Chondrocyte (in vitro differentiated cells): ENCODE measurements at regions not wholly inside any gene's neighbourhood (a gene's known extent, or its start where the extent isn't known, plus 50 kb on each side); places are given as distances from the start of the nearest gene placed in this dataset.
"Not testable (repeated sequence)": the region's sequence is repeated elsewhere in the genome, so short reads cannot be mapped to it uniquely, and the experiment has no call there.

Source experiments
- DNase-seq: peaks from one replicate; pipeline ENCODE4 v3.0.0; 2021; ENCODE audit warnings: mixed read lengths, low spot score
- H3K27ac Mint-ChIP-seq: one replicate; pipeline ENCODE4 v1.8.0; 2021; ENCODE audit warnings: mild to moderate bottlenecking, moderate library complexity, mixed read lengths; ENCODE audit not compliant: unreplicated experiment
- H3K27me3 Mint-ChIP-seq: 2 replicates; pipeline ENCODE4 v1.8.0; 2021; ENCODE audit warnings: low read depth, mixed read lengths
- H3K36me3 Mint-ChIP-seq: 2 replicates; pipeline ENCODE4 v1.8.0; 2021; ENCODE audit warnings: low read depth, mixed read lengths
- H3K4me1 Mint-ChIP-seq: 2 replicates; pipeline ENCODE4 v1.8.0; 2021; ENCODE audit warnings: low read depth, mild to moderate bottlenecking, mixed read lengths
- H3K4me3 Mint-ChIP-seq: one replicate; pipeline ENCODE4 v1.8.0; 2021; ENCODE audit warnings: mild to moderate bottlenecking, moderate library complexity, mixed read lengths; ENCODE audit not compliant: unreplicated experiment
- H3K9me3 Mint-ChIP-seq: 2 replicates; pipeline ENCODE4 v1.8.0; 2021; ENCODE audit warnings: low read depth, mixed read lengths
- TF ChIP-seq, protein P1 (sequence below): fragments of 200-600 bp; sonication (generic); IDR thresholded peaks from 2 replicates; pipeline ENCODE4 v1.5.0; 2021; ENCODE audit warnings: antibody characterized with exemption, mild to moderate bottlenecking, moderate library complexity

GRCh38 chr5:2810644-2811043, 59.2 kb upstream of the IRX2 start:
- Mint-ChIP-seq H3K4me1 (no peaks in the 10 kb centered on the region), H3K36me3 (no peaks in the 10 kb centered on the region), H3K27me3 (no peaks in the 10 kb centered on the region), H3K9me3 (no peaks in the 10 kb centered on the region), H3K27ac (no peak overlapping the region), H3K4me3 (no peak overlapping the region)
- TF ChIP-seq, protein P1, sequence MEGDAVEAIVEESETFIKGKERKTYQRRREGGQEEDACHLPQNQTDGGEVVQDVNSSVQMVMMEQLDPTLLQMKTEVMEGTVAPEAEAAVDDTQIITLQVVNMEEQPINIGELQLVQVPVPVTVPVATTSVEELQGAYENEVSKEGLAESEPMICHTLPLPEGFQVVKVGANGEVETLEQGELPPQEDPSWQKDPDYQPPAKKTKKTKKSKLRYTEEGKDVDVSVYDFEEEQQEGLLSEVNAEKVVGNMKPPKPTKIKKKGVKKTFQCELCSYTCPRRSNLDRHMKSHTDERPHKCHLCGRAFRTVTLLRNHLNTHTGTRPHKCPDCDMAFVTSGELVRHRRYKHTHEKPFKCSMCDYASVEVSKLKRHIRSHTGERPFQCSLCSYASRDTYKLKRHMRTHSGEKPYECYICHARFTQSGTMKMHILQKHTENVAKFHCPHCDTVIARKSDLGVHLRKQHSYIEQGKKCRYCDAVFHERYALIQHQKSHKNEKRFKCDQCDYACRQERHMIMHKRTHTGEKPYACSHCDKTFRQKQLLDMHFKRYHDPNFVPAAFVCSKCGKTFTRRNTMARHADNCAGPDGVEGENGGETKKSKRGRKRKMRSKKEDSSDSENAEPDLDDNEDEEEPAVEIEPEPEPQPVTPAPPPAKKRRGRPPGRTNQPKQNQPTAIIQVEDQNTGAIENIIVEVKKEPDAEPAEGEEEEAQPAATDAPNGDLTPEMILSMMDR, result no peak
- DNase-seq, result no peak

DNA sequence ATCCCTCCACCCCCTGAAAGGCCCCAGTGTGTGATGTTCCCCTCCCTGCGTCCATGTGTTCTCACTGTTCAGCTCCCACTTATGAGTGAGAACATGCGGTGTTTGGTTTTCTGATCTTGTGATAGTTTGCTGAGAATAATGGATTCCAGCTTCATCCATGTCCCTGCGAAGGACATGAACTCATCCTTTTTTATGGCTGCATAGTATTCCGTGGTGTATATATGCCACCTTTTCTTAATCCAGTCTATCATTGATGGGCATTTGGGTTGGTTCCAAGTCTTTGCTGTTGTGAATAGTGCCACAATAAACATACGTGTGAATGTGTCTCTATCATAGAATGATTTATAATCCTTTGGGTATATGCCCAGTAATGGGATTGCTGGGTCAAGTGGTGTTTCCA, 55.8 kb upstream of the IRX2 start:
- H3K9me3 Mint-ChIP-seq, H3K27ac Mint-ChIP-seq, H3K4me3 Mint-ChIP-seq, DNase-seq, H3K27me3 Mint-ChIP-seq, H3K4me1 Mint-ChIP-seq, H3K36me3 Mint-ChIP-seq: not testable (repeated sequence)

GRCh38 chr5:2806176-2806575, 54.7 kb upstream of the IRX2 start:
- no peak overlapping the region for H3K4me3 Mint-ChIP-seq
- TF ChIP-seq, protein P1, result no peak
- H3K4me1 Mint-ChIP-seq, result no peaks in the 10 kb centered on the region
- H3K27me3 Mint-ChIP-seq, result no peaks in the 10 kb centered on the region
- no peak overlapping the region for H3K27ac Mint-ChIP-seq
- H3K9me3 Mint-ChIP-seq, result no peaks in the 10 kb centered on the region
- no peaks in the 10 kb centered on the region for H3K36me3 Mint-ChIP-seq
- no peak for DNase-seq

DNA sequence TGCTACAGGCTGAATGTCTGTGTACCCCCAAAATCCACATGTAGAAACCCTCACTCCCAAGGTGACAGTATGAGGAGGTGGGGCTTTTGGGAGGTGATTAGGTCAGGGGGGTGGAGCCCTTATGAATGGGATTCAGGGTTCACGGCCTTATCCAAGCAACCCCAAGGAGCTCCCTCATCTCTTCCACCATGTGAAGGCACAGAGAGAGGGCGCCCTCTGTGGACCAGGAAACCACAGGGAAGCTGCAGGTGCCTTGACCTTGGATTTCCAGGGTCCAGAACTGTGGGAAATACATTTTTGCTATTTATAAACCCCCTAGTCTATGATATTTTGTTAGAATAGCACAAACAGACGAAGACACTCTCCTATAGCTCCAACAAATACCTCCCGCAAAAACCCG, 53.6 kb upstream of the IRX2 start:
- DNase-seq, result no peak
- TF ChIP-seq, protein P1, result peak; percentile 22
- Mint-ChIP-seq H3K4me1 (no peaks in the 10 kb centered on the region), H3K27ac (no peak overlapping the region), H3K4me3 (no peak overlapping the region), H3K9me3 (no peaks in the 10 kb centered on the region), H3K27me3 (no peaks in the 10 kb centered on the region), H3K36me3 (no peaks in the 10 kb centered on the region)

DNA sequence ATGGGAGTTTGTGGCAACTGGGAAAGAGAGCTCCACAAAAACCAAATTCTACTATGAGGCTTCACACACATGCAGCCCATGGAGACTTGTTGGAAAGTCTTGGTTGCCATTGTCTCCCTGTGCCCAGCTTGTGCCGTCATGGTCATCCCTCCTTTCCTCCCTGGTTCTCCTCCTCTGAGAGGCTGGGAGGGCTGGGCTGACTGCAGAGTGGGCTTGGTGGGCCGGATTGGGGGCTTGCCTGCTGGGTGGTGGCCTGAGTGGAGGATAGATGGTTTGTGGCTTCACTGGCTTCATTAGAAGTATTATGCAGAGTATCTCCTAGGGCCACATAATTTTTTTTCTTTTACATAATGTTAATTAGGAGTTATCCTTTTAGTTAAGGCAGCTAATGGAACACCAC, 52.3 kb upstream of the IRX2 start:
- Mint-ChIP-seq H3K27me3 (no peaks in the 10 kb centered on the region), H3K9me3 (no peaks in the 10 kb centered on the region), H3K27ac (no peak overlapping the region), H3K4me3 (no peak overlapping the region), H3K36me3 (no peaks in the 10 kb centered on the region), H3K4me1 (no peaks in the 10 kb centered on the region)
- TF ChIP-seq, protein P1, result no peak
- no peak for DNase-seq

GRCh38 chr5:2802693-2803365, 51.4 kb upstream of the IRX2 start:
- Mint-ChIP-seq H3K36me3 (no peaks in the 10 kb centered on the region), H3K4me3 (no peak overlapping the region), H3K27ac (no peak overlapping the region), H3K27me3 (no peaks in the 10 kb centered on the region), H3K9me3 (no peaks in the 10 kb centered on the region), H3K4me1 (no peaks in the 10 kb centered on the region)
- TF ChIP-seq, protein P1, result no peak
- no peak for DNase-seq
